Thyroid gland (tissue), 4 donors: ENCODE measurements at regions not wholly inside any gene's neighbourhood (a gene's known extent, or its start where the extent isn't known, plus 50 kb on each side); places are given as distances from the start of the nearest gene placed in this dataset.

ENCODE experiments used
- DNase-seq, 2 donors: peaks; one replicate each; pipeline ENCODE4 v3.0.0-alpha.2; 2019
- H3K27ac ChIP-seq, 3 donors: fragments of 200-600 bp; sonication (generic); 1 replicate in 2 of 3; 2 replicates in 1 of 3; pipeline ENCODE4 v1.5.1; 2016 to 2019; ENCODE audit warnings: mild to moderate bottlenecking in 1 of 3, moderate library complexity in 1 of 3
- H3K27me3 ChIP-seq: fragments of 200-600 bp; sonication (generic); one replicate; pipeline ENCODE4 v1.5.1; 2019
- H3K36me3 ChIP-seq, 2 donors: fragments of 200-600 bp; sonication (generic); one replicate each; pipeline ENCODE4 v1.5.1; 2016 to 2019
- H3K4me1 ChIP-seq, 2 donors: fragments of 200-600 bp; sonication (generic); one replicate each; pipeline ENCODE4 v1.5.1; 2017 to 2019
- H3K4me3 ChIP-seq, 3 donors: fragments of 200-600 bp; sonication (generic); replicated peaks in 1 of 3; 1 replicate in 2 of 3; 2 replicates in 1 of 3; pipeline ENCODE4 v1.5.1; 2016; ENCODE audit warnings: mild to moderate bottlenecking in 1 of 3
- H3K9me3 ChIP-seq: fragments of 200-600 bp; sonication (generic); one replicate; pipeline ENCODE4 v1.5.1; 2017
- POLR2A ChIP-seq, 2 donors: fragments of 450-650 bp; IDR thresholded peaks; one replicate each; pipeline ENCODE4 v1.6.1; 2017; ENCODE audit warnings: antibody characterized with exemption in 2 of 2, mild to moderate bottlenecking in 2 of 2, moderate library complexity in 1 of 2
- WGBS, 2 donors: methylation state at CpG; one replicate each; pipeline ENCODE4 v1.1.5; 2017; 5-methylcytosine and 5-hydroxymethylcytosine counted together
- intact Hi-C: fragments of 100-400 bp; cut with DNase I; formaldehyde crosslinking; loops from one replicate; pipeline ENCODE4 v1.15.1; 2023
- TF ChIP-seq, protein P1 (sequence below), 6 experiments: fragments of 200-600 bp in 3 of 6; fragments of 450-650 bp in 3 of 6; sonication (generic) in 3 of 6; IDR thresholded peaks; one replicate each; pipeline ENCODE4 v1.5.1; 2016 to 2019; ENCODE audit warnings: antibody characterized with exemption in 6 of 6, mild to moderate bottlenecking in 2 of 6, inconsistent platforms in 1 of 6, moderate library complexity in 1 of 6

DNA sequence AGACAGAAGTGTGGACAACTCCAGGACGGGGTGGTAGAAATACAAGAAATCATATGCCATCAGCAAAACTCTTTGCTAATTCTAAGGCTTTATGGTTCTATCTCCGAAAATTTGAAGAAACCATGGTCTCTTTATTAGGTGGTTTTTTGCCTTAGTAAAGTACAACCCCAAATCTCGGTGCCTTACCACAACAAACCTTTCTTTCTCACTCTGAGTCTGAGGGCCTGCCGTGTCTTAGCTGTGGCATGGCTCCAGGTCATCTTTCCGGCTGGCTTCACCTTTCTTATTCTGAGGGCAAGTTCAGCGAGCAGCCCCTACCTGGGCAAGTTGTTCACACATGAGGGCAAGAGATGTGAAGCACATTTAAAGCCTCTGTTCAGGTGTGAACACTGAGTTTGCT is 280.6 kb downstream of the TTLL7 start:
- Histone ChIP-seq H3K36me3 (no peaks in the 10 kb centered on the region), H3K9me3 (no peaks in the 10 kb centered on the region), H3K4me1 (peaks cover 0 to 4% of the 10 kb centered on the region in 2 donors), H3K4me3 (no peak overlapping the region), H3K27me3 (no peaks in the 10 kb centered on the region), H3K27ac (no peak overlapping the region)
- peak; percentile 23 to 34 for DNase-seq
- WGBS, 2 donors = 62 to 74% methylated on average over 6 of the region's 6 CpGs
- TF ChIP-seq, protein P1, sequence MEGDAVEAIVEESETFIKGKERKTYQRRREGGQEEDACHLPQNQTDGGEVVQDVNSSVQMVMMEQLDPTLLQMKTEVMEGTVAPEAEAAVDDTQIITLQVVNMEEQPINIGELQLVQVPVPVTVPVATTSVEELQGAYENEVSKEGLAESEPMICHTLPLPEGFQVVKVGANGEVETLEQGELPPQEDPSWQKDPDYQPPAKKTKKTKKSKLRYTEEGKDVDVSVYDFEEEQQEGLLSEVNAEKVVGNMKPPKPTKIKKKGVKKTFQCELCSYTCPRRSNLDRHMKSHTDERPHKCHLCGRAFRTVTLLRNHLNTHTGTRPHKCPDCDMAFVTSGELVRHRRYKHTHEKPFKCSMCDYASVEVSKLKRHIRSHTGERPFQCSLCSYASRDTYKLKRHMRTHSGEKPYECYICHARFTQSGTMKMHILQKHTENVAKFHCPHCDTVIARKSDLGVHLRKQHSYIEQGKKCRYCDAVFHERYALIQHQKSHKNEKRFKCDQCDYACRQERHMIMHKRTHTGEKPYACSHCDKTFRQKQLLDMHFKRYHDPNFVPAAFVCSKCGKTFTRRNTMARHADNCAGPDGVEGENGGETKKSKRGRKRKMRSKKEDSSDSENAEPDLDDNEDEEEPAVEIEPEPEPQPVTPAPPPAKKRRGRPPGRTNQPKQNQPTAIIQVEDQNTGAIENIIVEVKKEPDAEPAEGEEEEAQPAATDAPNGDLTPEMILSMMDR (IDR thresholded peaks at IDR 0.05) = no peak
- TF ChIP-seq POLR2A (IDR thresholded peaks at IDR 0.05) = no peak
- intact Hi-C loops = no loop called here

DNA sequence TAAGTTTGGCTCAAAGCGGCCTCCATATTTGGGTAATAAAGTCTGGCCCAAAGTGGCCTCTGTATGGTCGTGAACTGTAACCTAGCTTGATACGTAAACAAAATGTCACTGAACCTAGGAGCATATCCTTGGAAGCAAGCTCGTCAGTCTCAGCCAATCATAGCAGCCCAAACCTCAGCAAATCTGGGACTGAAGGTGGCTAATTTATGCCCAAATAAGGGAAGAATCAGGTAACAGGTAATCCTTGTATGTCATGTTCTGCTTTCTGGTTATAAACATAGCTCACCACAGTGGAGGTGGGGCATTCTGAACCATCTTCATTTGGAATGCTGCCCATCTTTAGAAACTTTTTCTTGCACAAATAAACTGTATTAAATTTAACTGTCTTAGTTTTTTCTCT is 281.1 kb downstream of the TTLL7 start:
- 92 to 96% methylated on average over 4 of the region's 4 CpGs for WGBS, 2 donors
- no peaks in the 10 kb centered on the region for H3K36me3 ChIP-seq
- intact Hi-C loops = no loop called here
- peaks cover 0 to 7% of the 10 kb centered on the region in 2 donors for H3K4me1 ChIP-seq
- H3K4me3 ChIP-seq = no peak overlapping the region
- no peaks in the 10 kb centered on the region for H3K27me3 ChIP-seq
- H3K9me3 ChIP-seq = no peaks in the 10 kb centered on the region
- TF ChIP-seq, protein P1 (IDR thresholded peaks at IDR 0.05) = no peak
- TF ChIP-seq POLR2A (IDR thresholded peaks at IDR 0.05) = no peak
- no peak for DNase-seq
- H3K27ac ChIP-seq = no peak overlapping the region

DNA sequence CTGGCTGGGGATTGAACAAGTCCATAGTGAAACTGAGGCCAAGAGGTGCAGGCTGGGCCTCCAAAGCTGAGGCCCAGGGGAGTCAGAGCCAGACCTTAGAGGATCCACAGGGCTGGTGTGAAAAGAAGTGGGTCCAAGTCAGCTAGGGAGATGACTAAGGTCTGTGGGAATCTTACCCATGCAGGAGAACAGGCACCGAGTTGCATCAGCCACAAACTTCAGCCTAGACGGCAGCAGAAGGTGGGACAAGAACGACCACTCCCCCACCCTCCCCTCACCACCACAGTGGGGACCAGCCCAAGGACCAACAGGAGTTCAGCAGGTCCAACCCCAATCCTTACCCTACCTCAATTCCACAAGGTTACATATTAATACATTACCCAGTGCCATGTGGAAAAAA is 282.3 kb downstream of the TTLL7 start:
- H3K36me3 ChIP-seq = no peaks in the 10 kb centered on the region
- no peak overlapping the region for H3K4me3 ChIP-seq
- H3K27me3 ChIP-seq = no peaks in the 10 kb centered on the region
- 88 to 96% methylated on average over 3 of the region's 3 CpGs for WGBS, 2 donors
- peaks cover 0 to 7% of the 10 kb centered on the region in 2 donors for H3K4me1 ChIP-seq
- intact Hi-C loops = no loop called here
- no peak for DNase-seq
- no peak for TF ChIP-seq POLR2A (IDR thresholded peaks at IDR 0.05)
- TF ChIP-seq, protein P1 (IDR thresholded peaks at IDR 0.05) = no peak
- H3K27ac ChIP-seq = no peak overlapping the region
- no peaks in the 10 kb centered on the region for H3K9me3 ChIP-seq

DNA sequence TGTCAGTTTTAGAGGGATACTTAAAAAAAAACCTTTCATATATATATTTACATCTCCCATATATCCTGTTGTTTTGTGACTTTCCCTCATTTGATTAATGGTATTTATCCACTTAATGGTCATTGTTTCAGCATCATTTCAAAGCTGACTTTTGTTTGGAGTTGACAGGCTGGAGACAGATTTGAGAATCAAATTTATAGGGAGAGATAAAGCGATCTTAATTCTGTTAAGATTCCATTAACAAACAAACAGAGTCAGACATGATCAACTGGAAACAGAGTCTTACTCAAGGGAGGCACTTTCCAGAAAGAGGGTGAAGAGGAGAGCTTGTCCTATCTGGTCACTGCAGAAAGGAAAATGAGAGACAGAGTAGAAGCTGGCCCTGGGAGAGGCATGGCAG is 283.4 kb downstream of the TTLL7 start:
- WGBS, 2 donors = 98% methylated on average over 1 of the region's 1 CpG
- DNase-seq = no peak
- Histone ChIP-seq H3K4me3 (no peak overlapping the region), H3K9me3 (no peaks in the 10 kb centered on the region), H3K36me3 (no peaks in the 10 kb centered on the region), H3K4me1 (peaks cover 0 to 7% of the 10 kb centered on the region in 2 donors), H3K27ac (no peak overlapping the region), H3K27me3 (no peaks in the 10 kb centered on the region)
- TF ChIP-seq, protein P1 (IDR thresholded peaks at IDR 0.05) = no peak
- TF ChIP-seq POLR2A (IDR thresholded peaks at IDR 0.05) = no peak
- intact Hi-C loops = no loop called here

DNA sequence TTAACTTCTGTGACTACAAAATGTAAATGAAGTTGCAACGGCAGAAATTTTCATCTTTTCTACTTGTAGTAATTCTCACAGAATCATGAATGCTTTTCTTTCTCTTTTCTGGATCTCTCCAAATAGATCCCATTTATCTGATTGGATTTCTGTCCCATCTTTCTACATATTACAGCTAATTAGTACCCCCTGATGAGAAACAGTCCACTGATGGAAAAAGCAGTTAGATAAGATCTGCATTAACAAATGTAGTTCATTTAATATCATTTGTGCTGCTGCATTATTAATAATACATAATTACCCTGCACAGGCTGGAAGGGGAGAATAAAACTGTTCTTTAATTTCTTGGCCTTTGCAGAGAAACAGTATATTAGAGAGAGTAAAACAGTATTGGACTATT is 289.3 kb downstream of the TTLL7 start:
- Histone ChIP-seq H3K9me3 (no peaks in the 10 kb centered on the region), H3K36me3 (no peaks in the 10 kb centered on the region), H3K4me1 (peaks cover 0 to 7% of the 10 kb centered on the region in 2 donors), H3K27me3 (no peaks in the 10 kb centered on the region), H3K27ac (no peak overlapping the region), H3K4me3 (no peak overlapping the region)
- TF ChIP-seq POLR2A (IDR thresholded peaks at IDR 0.05) = no peak
- TF ChIP-seq, protein P1 (IDR thresholded peaks at IDR 0.05) = no peak
- 90 to 94% methylated on average over 1 of the region's 1 CpG for WGBS, 2 donors
- intact Hi-C loops = no loop called here
- no peak for DNase-seq
